ENCODE measurements at regions not wholly inside any gene's neighbourhood (a gene's known extent, or its start where the extent isn't known, plus 50 kb on each side); places are given as distances from the start of the nearest gene placed in this dataset.

- TF ChIP-seq EZH2 (IDR thresholded peaks at IDR 0.05; ENCODE audit: borderline replicate concordance, insufficient read depth, low read depth, low read length, poor library complexity, severe bottlenecking) = no peak
- no peak for TF ChIP-seq CTCF (IDR thresholded peaks at IDR 0.05)
Measured at GRCh38 chr2:6393819-6394218, 471.9 kb downstream of the CMPK2 start.

Data from B cell (primary cell).